ENCODE measurements at regions not wholly inside any gene's neighbourhood (a gene's known extent, or its start where the extent isn't known, plus 50 kb on each side); places are given as distances from the start of the nearest gene placed in this dataset.

- no peak overlapping the region for H2AFZ ChIP-seq (ENCODE audit: low read length)
- no peak for DNase-seq (ENCODE audit: low spot score)
- ChIA-PET CTCF (ENCODE audit: low intra/inter-chr PET ratio, low total read pairs) (no interaction called here), POLR2A (no interaction called here)
- ATAC-seq, result no peak
- H4K20me1 ChIP-seq (ENCODE audit: insufficient read depth, low read length), result no peaks in the 10 kb centered on the region
- no peaks in the 10 kb centered on the region for H3K4me1 ChIP-seq (ENCODE audit: insufficient read depth, low read length)
- H3K9ac ChIP-seq (ENCODE audit: insufficient read depth, low read depth, low read length), result no peak overlapping the region
- H3K4me2 ChIP-seq (ENCODE audit: low read depth, low read length), result no peak overlapping the region
- no peaks in the 10 kb centered on the region for H3K79me2 ChIP-seq (ENCODE audit: insufficient read depth, low read length)
- no peak for FAIRE-seq
- H3K4me3 ChIP-seq (replicated peaks in 1 of 3; ENCODE audit: insufficient read depth in 1 of 3, low read depth in 2 of 3, low read length in 3 of 3), result no peak overlapping the region
- in situ Hi-C loops (cut with HindIII; ENCODE audit: extremely low pct_ligation_motif_present, low pct_unique_long_range_greater_than_20kb), result no loop called here
- peaks cover 41% of the 10 kb centered on the region for H3K9me3 ChIP-seq (ENCODE audit: low read length)
- TF ChIP-seq MBNL3 (CRISPR knock-in tag; conservative IDR thresholded peaks at IDR 0.05) (no peak), ZFP36L1 (CRISPR knock-in tag; IDR thresholded peaks at IDR 0.05) (no peak)
- 0% methylated on average over 1 of the region's 1 CpG for whole genome bisulfite sequencing (ENCODE audit: low lambda C conversion rate)
- no TSS peak for BruUV-seq (replicated peaks)
- intact Hi-C loops (cut with micrococcal nuclease; ENCODE audit: unreplicated experiment), result no loop called here
- no peaks in the 10 kb centered on the region for H3K36me3 ChIP-seq (replicated peaks in 1 of 2; ENCODE audit: control insufficient read depth in 1 of 2, insufficient read depth in 2 of 2, low read length in 2 of 2)
- no peak overlapping the region for H3K27ac ChIP-seq (ENCODE audit: extremely low read length, insufficient read depth, low read length)
- no peaks in the 10 kb centered on the region for H3K27me3 ChIP-seq (ENCODE audit: control insufficient read depth in 1 of 2, insufficient read depth in 2 of 2, low read length in 2 of 2)
Observed at GRCh38 chr2:220332886-220333285, 705.5 kb downstream of the SLC4A3 start.

GRCh38 chr2:220334210-220334609, 706.8 kb downstream of the SLC4A3 start:
- FAIRE-seq (no peak), DNase-seq (ENCODE audit: low spot score) (no peak)
- POLR2A ChIA-PET, result no interaction called here

More at GRCh38 chr2:220334210-220334609, 706.8 kb downstream of the SLC4A3 start:
- no peak for ATAC-seq
- TF ChIP-seq ELK4 (CRISPR knock-in tag; IDR thresholded peaks at IDR 0.05; ENCODE audit: borderline replicate concordance), result no peak
- TF ChIP-seq ZNF232 (CRISPR knock-in tag; IDR thresholded peaks at IDR 0.05; ENCODE audit: borderline replicate concordance), result no peak
- no TSS peak for BruUV-seq (replicated peaks)
- CTCF ChIA-PET (ENCODE audit: low intra/inter-chr PET ratio, low total read pairs), result no interaction called here
- Histone ChIP-seq H3K36me3 (replicated peaks in 1 of 2; ENCODE audit: control insufficient read depth in 1 of 2, insufficient read depth in 2 of 2, low read length in 2 of 2) (no peaks in the 10 kb centered on the region), H4K20me1 (ENCODE audit: insufficient read depth, low read length) (no peaks in the 10 kb centered on the region), H3K27me3 (ENCODE audit: control insufficient read depth in 1 of 2, insufficient read depth in 2 of 2, low read length in 2 of 2) (no peaks in the 10 kb centered on the region), H3K79me2 (ENCODE audit: insufficient read depth, low read length) (no peaks in the 10 kb centered on the region), H3K4me3 (replicated peaks in 1 of 3; ENCODE audit: insufficient read depth in 1 of 3, low read depth in 2 of 3, low read length in 3 of 3) (no peak overlapping the region), H3K9me3 (ENCODE audit: low read length) (peaks cover 35% of the 10 kb centered on the region), H3K4me2 (ENCODE audit: low read depth, low read length) (no peak overlapping the region), H2AFZ (ENCODE audit: low read length) (no peak overlapping the region), H3K27ac (ENCODE audit: extremely low read length, insufficient read depth, low read length) (no peak overlapping the region), H3K4me1 (ENCODE audit: insufficient read depth, low read length) (no peaks in the 10 kb centered on the region), H3K9ac (ENCODE audit: insufficient read depth, low read depth, low read length) (no peak overlapping the region)
- in situ Hi-C loops (cut with HindIII; ENCODE audit: extremely low pct_ligation_motif_present, low pct_unique_long_range_greater_than_20kb) (no loop called here), intact Hi-C loops (cut with micrococcal nuclease; ENCODE audit: unreplicated experiment) (no loop called here)
